ENCODE measurements at regions not wholly inside any gene's neighbourhood (a gene's known extent, or its start where the extent isn't known, plus 50 kb on each side); places are given as distances from the start of the nearest gene placed in this dataset.

DNA sequence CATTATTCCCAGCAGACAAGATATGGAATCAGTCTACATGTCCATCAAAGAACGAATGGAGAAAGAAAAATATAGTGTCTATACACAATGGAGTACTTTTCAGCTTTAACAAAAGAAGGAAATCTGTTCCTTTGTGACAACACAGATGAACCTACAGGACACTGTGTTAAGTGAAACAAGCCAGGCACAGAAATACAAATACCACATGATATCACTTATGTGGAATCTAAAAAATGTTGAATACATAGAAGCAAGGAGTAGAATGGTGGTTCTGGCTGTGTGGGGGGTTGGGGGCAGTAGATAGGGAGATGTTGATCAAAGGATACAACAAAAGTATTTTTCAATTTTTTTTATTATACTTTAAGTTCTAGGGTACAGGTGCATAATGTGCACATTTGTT is 347.7 kb upstream of the MAP2 start:
- Histone ChIP-seq H3K36me3 (ENCODE audit: low read depth, missing control alignments) (no peaks in the 10 kb centered on the region), H3K4me3 (no peak overlapping the region), H3K9me3 (no peaks in the 10 kb centered on the region), H3K27ac (no peak overlapping the region), H3K27me3 (no peaks in the 10 kb centered on the region), H3K4me1 (no peaks in the 10 kb centered on the region)
- TF ChIP-seq, protein P1, sequence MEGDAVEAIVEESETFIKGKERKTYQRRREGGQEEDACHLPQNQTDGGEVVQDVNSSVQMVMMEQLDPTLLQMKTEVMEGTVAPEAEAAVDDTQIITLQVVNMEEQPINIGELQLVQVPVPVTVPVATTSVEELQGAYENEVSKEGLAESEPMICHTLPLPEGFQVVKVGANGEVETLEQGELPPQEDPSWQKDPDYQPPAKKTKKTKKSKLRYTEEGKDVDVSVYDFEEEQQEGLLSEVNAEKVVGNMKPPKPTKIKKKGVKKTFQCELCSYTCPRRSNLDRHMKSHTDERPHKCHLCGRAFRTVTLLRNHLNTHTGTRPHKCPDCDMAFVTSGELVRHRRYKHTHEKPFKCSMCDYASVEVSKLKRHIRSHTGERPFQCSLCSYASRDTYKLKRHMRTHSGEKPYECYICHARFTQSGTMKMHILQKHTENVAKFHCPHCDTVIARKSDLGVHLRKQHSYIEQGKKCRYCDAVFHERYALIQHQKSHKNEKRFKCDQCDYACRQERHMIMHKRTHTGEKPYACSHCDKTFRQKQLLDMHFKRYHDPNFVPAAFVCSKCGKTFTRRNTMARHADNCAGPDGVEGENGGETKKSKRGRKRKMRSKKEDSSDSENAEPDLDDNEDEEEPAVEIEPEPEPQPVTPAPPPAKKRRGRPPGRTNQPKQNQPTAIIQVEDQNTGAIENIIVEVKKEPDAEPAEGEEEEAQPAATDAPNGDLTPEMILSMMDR (IDR thresholded peaks at IDR 0.05) = no peak
- TF ChIP-seq POLR2A (IDR thresholded peaks at IDR 0.05) = no peak
- intact Hi-C loops (cut with DNase I; ENCODE audit: low total_unique reads) = no loop called here
- DNase-seq = no peak
- WGBS, 2 donors = 92 to 94% methylated on average over 1 of the region's 1 CpG

DNA sequence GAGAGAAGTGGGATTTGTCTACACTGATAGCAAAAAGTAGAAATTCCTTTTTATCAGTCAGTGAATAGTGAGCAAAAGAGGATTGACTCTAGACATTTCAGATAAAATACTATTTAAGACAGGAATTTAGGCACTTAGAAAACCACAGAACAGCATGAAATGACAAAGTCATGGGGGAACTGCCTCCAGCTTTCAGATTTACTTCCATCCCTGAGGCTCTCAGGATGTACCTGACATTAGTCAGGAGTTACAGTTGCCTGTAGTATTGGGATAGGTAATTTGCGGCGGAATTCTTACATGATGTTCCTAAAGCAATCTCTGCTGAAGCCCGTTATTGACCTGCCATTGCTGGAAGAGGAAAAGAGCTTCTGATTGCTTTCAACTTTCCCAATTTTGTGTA is 337.1 kb upstream of the MAP2 start:
- DNase-seq = no peak
- no peaks in the 10 kb centered on the region for H3K27me3 ChIP-seq
- H3K27ac ChIP-seq = no peak overlapping the region
- H3K36me3 ChIP-seq (ENCODE audit: low read depth, missing control alignments) = no peaks in the 10 kb centered on the region
- no peak for TF ChIP-seq POLR2A (IDR thresholded peaks at IDR 0.05)
- TF ChIP-seq, protein P1 (IDR thresholded peaks at IDR 0.05) = no peak
- no peaks in the 10 kb centered on the region for H3K4me1 ChIP-seq
- H3K4me3 ChIP-seq = no peak overlapping the region
- 77 to 80% methylated on average over 3 of the region's 3 CpGs for WGBS, 2 donors
- H3K9me3 ChIP-seq = no peaks in the 10 kb centered on the region
- intact Hi-C loops (cut with DNase I; ENCODE audit: low total_unique reads) = no loop called here

DNA sequence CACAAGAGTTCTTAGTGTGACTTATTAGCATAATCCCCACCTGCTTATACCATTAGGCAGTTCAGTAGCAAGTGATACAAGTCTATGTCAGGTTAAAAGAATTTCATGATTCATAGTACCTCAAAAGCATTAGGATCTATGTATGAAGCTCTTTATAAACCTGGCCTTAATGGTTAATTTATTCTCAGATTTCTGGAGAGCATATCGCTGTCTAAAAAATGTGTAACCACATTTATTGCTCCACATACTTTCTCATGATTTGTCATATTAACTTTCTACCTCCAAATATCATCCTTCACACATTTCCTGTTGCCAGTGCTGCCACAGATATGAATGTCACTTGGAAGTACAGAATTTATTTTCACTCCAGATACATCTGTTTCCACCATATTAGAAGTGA is 332.8 kb upstream of the MAP2 start:
- no peak for DNase-seq
- intact Hi-C loops (cut with DNase I; ENCODE audit: low total_unique reads) = no loop called here
- H3K9me3 ChIP-seq = no peaks in the 10 kb centered on the region
- no peaks in the 10 kb centered on the region for H3K36me3 ChIP-seq (ENCODE audit: low read depth, missing control alignments)
- 73 to 79% methylated on average over 1 of the region's 1 CpG for WGBS, 2 donors
- H3K4me3 ChIP-seq = no peak overlapping the region
- H3K27ac ChIP-seq = no peak overlapping the region
- H3K27me3 ChIP-seq = no peaks in the 10 kb centered on the region
- H3K4me1 ChIP-seq = no peaks in the 10 kb centered on the region
- TF ChIP-seq, protein P1 (IDR thresholded peaks at IDR 0.05) = no peak
- TF ChIP-seq POLR2A (IDR thresholded peaks at IDR 0.05) = no peak

DNA sequence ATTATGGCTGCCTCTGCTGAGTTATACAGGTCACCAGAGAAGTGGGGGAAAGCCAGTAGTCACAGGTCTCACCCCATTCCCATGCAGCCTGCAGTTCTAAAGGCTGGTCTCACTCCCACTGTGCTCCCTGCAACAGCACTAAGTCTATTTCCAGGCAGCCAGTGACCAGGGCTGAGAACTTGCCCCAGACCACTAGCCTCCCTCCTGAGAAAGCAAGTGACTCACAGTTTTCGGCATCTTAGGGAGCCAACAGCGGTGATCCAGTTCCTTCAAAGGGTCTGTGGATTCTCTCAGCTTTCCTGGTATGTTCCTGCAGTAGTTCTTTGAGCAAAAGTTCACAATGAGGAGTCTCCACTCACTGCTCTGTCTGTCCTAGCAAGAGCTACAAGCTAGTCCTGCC is 329.6 kb upstream of the MAP2 start:
- WGBS, 2 donors = 91 to 93% methylated on average over 2 of the region's 2 CpGs
- Histone ChIP-seq H3K9me3 (no peaks in the 10 kb centered on the region), H3K27ac (no peak overlapping the region), H3K27me3 (no peaks in the 10 kb centered on the region), H3K4me1 (no peaks in the 10 kb centered on the region), H3K4me3 (no peak overlapping the region), H3K36me3 (ENCODE audit: low read depth, missing control alignments) (no peaks in the 10 kb centered on the region)
- intact Hi-C loops (cut with DNase I; ENCODE audit: low total_unique reads) = no loop called here
- no peak for DNase-seq
- TF ChIP-seq POLR2A (IDR thresholded peaks at IDR 0.05) = no peak
- TF ChIP-seq, protein P1 (IDR thresholded peaks at IDR 0.05) = no peak

DNA sequence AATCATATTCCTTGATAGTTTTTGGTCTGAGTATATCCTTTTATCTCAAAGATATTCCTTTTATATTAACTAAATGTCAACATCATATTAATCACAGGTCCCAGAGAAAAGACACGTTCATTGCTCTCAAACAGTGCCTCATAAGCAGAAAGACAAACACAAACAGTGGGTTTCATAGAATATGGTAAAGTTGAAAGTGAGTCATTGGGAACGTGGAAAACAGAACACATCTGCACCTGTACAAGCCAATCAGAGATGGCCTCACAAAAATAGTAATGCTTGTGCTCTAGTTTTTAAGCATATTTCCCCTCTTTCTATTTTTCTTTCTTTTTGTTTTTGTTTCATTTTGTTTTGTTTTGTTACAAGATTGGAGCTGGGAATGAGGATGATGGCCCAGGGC is 328.4 kb upstream of the MAP2 start:
- Histone ChIP-seq H3K9me3 (no peaks in the 10 kb centered on the region), H3K27ac (no peak overlapping the region), H3K4me1 (no peaks in the 10 kb centered on the region), H3K4me3 (no peak overlapping the region), H3K36me3 (ENCODE audit: low read depth, missing control alignments) (no peaks in the 10 kb centered on the region), H3K27me3 (no peaks in the 10 kb centered on the region)
- intact Hi-C loops (cut with DNase I; ENCODE audit: low total_unique reads) = no loop called here
- DNase-seq = no peak
- WGBS, 2 donors = 77 to 81% methylated on average over 2 of the region's 2 CpGs
- TF ChIP-seq, protein P1 (IDR thresholded peaks at IDR 0.05) = no peak
- TF ChIP-seq POLR2A (IDR thresholded peaks at IDR 0.05) = no peak
